ENCODE measurements at regions not wholly inside any gene's neighbourhood (a gene's known extent, or its start where the extent isn't known, plus 50 kb on each side); places are given as distances from the start of the nearest gene placed in this dataset.

- no peak for DNase-seq
- TF ChIP-seq CTCF (IDR thresholded peaks at IDR 0.05; ENCODE audit: low read depth, low read length, missing control alignments) = no peak
- Histone ChIP-seq H3K27me3 (replicated peaks) (no peaks in the 10 kb centered on the region), H3K36me3 (replicated peaks) (no peaks in the 10 kb centered on the region), H3K4me3 (ENCODE audit: low read depth, low read length) (no peak overlapping the region), H3K27ac (no peak overlapping the region)
- in situ Hi-C loops (cut with HindIII; ENCODE audit: low pct_ligation_motif_present, low sequenced_read_pairs) = no loop called here
Measured at GRCh38 chr10:37707829-37708578, 149.4 kb downstream of the ZNF248 start.

GRCh38 chr10:37704566-37704965 lies 152.8 kb downstream of the ZNF248 start:
- TF ChIP-seq CTCF (IDR thresholded peaks at IDR 0.05; ENCODE audit: low read depth, low read length, missing control alignments) = no peak
- Histone ChIP-seq H3K4me3 (ENCODE audit: low read depth, low read length) (no peak overlapping the region), H3K36me3 (replicated peaks) (no peaks in the 10 kb centered on the region), H3K27ac (no peak overlapping the region), H3K27me3 (replicated peaks) (no peaks in the 10 kb centered on the region)
- DNase-seq = no peak
- in situ Hi-C loops (cut with HindIII; ENCODE audit: low pct_ligation_motif_present, low sequenced_read_pairs) = no loop called here

- no peak overlapping the region for H3K27ac ChIP-seq
- H3K27me3 ChIP-seq (replicated peaks) = no peaks in the 10 kb centered on the region
- no peak overlapping the region for H3K4me3 ChIP-seq (ENCODE audit: low read depth, low read length)
- in situ Hi-C loops (cut with HindIII; ENCODE audit: low pct_ligation_motif_present, low sequenced_read_pairs) = no loop called here
- no peak for DNase-seq
- no peak for TF ChIP-seq CTCF (IDR thresholded peaks at IDR 0.05; ENCODE audit: low read depth, low read length, missing control alignments)
- H3K36me3 ChIP-seq (replicated peaks) = no peaks in the 10 kb centered on the region
Measured at GRCh38 chr10:37703833-37704382, 153.5 kb downstream of the ZNF248 start.

GRCh38 chr10:37703114-37703513 lies 154.3 kb downstream of the ZNF248 start:
- H3K36me3 ChIP-seq (replicated peaks) = no peaks in the 10 kb centered on the region
- in situ Hi-C loops (cut with HindIII; ENCODE audit: low pct_ligation_motif_present, low sequenced_read_pairs) = no loop called here
- no peak for DNase-seq
- H3K4me3 ChIP-seq (ENCODE audit: low read depth, low read length) = no peak overlapping the region
- H3K27me3 ChIP-seq (replicated peaks) = no peaks in the 10 kb centered on the region
- no peak for TF ChIP-seq CTCF (IDR thresholded peaks at IDR 0.05; ENCODE audit: low read depth, low read length, missing control alignments)
- no peak overlapping the region for H3K27ac ChIP-seq

- no peak for DNase-seq
- Histone ChIP-seq H3K4me3 (ENCODE audit: low read depth, low read length) (no peak overlapping the region), H3K36me3 (replicated peaks) (no peaks in the 10 kb centered on the region), H3K27me3 (replicated peaks) (no peaks in the 10 kb centered on the region), H3K27ac (no peak overlapping the region)
- no peak for TF ChIP-seq CTCF (IDR thresholded peaks at IDR 0.05; ENCODE audit: low read depth, low read length, missing control alignments)
- in situ Hi-C loops (cut with HindIII; ENCODE audit: low pct_ligation_motif_present, low sequenced_read_pairs) = no loop called here
Measured at GRCh38 chr10:37701781-37702493, 155.5 kb downstream of the ZNF248 start.

Measured in brain microvascular endothelial cell (primary cell).